ENCODE measurements at regions not wholly inside any gene's neighbourhood (a gene's known extent, or its start where the extent isn't known, plus 50 kb on each side); places are given as distances from the start of the nearest gene placed in this dataset.
A peak's percentile ranks its signal among the peaks of the same experiment; 100 is the strongest.

DNA sequence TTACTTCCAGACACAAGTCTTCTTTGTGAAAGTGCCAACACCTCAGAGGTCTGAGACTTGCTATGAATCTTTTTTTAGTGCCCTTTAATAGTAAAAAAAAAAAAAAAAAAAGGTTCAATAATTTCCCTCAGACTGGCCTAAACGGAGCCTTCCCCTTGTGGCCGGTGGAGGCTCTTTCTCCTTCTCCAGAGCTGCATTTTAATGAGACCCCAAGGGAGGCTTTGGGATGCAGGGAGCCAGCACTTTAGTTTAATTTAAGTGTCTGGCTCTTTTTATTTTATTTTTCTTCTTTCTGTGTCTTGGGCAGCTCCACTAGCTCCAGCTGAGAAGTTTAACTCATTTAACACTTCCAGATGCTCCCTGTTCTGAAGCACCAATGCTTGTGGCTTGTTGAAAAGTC lies 67.8 kb upstream of the MAPK4 start:
- DNase-seq, result no peak

DNA sequence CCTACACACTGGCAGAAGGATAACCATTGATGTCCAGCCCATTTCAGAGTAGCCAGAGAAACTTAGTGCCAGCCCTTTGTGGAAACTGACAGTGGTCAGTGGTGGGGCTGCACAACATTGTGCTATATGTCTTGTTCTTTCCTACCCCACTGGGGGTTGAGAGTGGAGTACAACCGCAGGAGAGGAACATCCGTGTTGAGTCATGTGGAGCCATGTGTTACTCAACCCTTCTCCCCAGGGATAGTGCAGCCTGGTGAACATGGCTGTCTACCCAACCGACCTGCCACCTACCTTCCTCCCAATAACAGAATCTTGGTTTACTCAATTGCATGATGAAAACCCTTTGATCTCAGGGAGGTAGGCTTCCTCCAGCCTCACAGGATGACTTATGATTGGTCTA lies 65.3 kb upstream of the MAPK4 start:
- DNase-seq, result no peak

DNA sequence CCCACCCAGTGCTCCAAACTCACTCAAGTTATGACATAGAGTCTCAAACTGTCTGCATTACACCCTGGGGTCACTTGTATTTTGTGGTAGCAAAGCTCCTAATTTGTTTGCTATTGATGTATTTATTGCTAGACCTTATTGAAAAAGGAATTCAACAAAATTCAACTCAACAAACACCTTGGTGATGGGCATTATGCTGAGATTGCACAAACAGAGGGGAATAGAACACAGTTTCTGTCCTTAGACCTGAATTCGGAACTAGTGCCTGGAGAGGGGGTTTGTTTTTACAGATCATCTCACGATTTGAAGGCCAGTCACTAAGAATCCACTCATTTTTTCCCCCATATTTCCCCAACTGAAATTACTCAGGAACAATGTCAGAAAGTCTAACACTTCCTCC lies 53.5 kb upstream of the MAPK4 start:
- DNase-seq, result no peak

DNA sequence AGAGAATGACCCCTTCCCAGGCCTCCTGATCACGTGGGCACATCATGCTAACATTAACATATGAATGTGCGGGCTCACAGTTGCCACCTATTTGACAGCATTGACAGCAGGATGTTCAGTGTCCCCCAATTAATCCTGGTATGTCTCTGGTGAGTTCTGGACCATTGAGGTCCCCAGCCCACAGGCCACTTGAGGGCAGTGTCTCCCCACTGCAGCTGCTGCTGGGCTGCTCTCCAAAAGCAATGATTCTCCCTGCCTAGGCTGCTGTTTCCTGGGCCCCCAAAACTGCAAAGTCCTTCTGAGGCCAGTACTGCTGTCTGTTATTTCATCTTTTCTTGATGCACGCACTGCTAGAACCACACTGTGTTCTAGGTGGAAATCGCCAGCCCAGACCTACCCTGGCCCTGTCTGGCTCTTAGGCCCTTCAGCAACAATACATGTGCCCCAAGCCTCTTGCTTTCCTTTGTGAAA lies 52.7 kb upstream of the MAPK4 start:
- peak in 1 of 2 experiments; percentile 75 for DNase-seq

DNA sequence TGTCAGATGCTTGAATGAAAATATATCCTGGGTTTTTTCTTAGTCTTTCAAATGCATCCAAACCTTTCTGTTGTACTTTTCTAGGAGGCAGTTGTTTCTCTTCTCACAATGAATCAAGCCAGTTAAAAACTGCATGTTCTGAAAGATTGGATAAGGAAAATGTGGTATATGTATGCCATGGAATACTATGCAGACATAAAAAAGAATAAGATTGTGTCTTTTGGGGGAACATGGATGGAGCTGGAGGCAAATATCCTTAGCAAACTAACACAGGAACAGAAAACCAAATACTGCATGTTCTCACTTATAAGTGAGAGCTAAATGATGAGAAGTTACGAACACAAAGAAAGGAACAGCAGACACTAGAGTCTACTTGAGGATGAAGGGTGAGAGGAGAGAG lies 51.7 kb upstream of the MAPK4 start:
- no peak for DNase-seq

DNA sequence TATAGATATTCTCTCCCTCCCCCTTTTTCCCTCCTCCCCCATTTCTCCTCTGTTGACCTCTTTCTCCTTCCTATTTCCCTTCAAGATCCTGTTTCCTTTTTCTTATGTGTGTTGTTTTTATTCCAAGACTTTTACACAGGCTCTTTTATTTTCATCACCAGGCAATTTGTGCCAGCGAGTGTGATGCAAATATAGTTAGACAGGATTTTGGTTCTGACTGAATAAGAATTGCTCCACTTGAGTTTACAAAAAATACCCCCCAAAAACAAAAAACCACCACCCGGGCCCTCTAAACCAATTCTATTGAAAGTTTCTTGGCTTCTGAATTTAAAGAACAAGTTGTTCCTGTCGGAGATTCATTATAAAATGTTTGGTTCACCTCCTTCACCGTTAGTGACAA lies 50.9 kb upstream of the MAPK4 start:
- no peak for DNase-seq
